ENCODE measurements at regions not wholly inside any gene's neighbourhood (a gene's known extent, or its start where the extent isn't known, plus 50 kb on each side); places are given as distances from the start of the nearest gene placed in this dataset.

- TF ChIP-seq, protein P1, sequence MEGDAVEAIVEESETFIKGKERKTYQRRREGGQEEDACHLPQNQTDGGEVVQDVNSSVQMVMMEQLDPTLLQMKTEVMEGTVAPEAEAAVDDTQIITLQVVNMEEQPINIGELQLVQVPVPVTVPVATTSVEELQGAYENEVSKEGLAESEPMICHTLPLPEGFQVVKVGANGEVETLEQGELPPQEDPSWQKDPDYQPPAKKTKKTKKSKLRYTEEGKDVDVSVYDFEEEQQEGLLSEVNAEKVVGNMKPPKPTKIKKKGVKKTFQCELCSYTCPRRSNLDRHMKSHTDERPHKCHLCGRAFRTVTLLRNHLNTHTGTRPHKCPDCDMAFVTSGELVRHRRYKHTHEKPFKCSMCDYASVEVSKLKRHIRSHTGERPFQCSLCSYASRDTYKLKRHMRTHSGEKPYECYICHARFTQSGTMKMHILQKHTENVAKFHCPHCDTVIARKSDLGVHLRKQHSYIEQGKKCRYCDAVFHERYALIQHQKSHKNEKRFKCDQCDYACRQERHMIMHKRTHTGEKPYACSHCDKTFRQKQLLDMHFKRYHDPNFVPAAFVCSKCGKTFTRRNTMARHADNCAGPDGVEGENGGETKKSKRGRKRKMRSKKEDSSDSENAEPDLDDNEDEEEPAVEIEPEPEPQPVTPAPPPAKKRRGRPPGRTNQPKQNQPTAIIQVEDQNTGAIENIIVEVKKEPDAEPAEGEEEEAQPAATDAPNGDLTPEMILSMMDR (conservative IDR thresholded peaks at IDR 0.05) = no peak
- no peak for TF ChIP-seq ZFX (IDR thresholded peaks at IDR 0.05)
Measured at GRCh38 chr6:119683671-119684070, 334.1 kb upstream of the MAN1A1 start.

Data from C4-2B (cell line).